GM19372 (cell line): ENCODE measurements at regions not wholly inside any gene's neighbourhood (a gene's known extent, or its start where the extent isn't known, plus 50 kb on each side); places are given as distances from the start of the nearest gene placed in this dataset.
"Not testable (repeated sequence)": the region's sequence is repeated elsewhere in the genome, so short reads cannot be mapped to it uniquely, and the experiment has no call there.

Source experiments
- ATAC-seq: cut with Tn5 transposase; IDR thresholded peaks from one replicate; pipeline ENCODE4 v1.9.1; 2021; ENCODE audit warnings: mild to moderate bottlenecking, low read depth, moderate library complexity; ENCODE audit not compliant: unreplicated experiment

GRCh38 chr2:184041077-184041476 lies 557.3 kb upstream of the ZNF804A start:
- no peak for ATAC-seq

GRCh38 chr2:184041777-184042176 lies 556.6 kb upstream of the ZNF804A start:
- ATAC-seq: no peak

- ATAC-seq: no peak
Measured at GRCh38 chr2:184047536-184047935, 550.8 kb upstream of the ZNF804A start.

- no peak for ATAC-seq
Measured at GRCh38 chr2:184049566-184049965, 548.8 kb upstream of the ZNF804A start.

GRCh38 chr2:184053326-184053725 lies 545.0 kb upstream of the ZNF804A start:
- no peak for ATAC-seq

- not testable (repeated sequence) for ATAC-seq
Measured at GRCh38 chr2:184054419-184054818, 543.9 kb upstream of the ZNF804A start.

GRCh38 chr2:184057910-184058309 lies 540.4 kb upstream of the ZNF804A start:
- ATAC-seq: no peak

- not testable (repeated sequence) for ATAC-seq
Measured at GRCh38 chr2:184060268-184060667, 538.1 kb upstream of the ZNF804A start.

GRCh38 chr2:184067502-184067901 lies 530.8 kb upstream of the ZNF804A start:
- ATAC-seq: no peak

- no peak for ATAC-seq
Measured at GRCh38 chr2:184072470-184072869, 525.9 kb upstream of the ZNF804A start.

- no peak for ATAC-seq
Measured at GRCh38 chr2:184078496-184078895, 519.8 kb upstream of the ZNF804A start.

- no peak for ATAC-seq
Measured at GRCh38 chr2:184091456-184091855, 506.9 kb upstream of the ZNF804A start.

- ATAC-seq: no peak
Measured at GRCh38 chr2:184113696-184114403, 484.5 kb upstream of the ZNF804A start.

- ATAC-seq: no peak
Measured at GRCh38 chr2:184114439-184114838, 483.9 kb upstream of the ZNF804A start.

- ATAC-seq: no peak
Measured at GRCh38 chr2:184119989-184120800, 478.1 kb upstream of the ZNF804A start.

- no peak for ATAC-seq
Measured at GRCh38 chr2:184125867-184126266, 472.5 kb upstream of the ZNF804A start.

- no peak for ATAC-seq
Measured at GRCh38 chr2:184129073-184129472, 469.3 kb upstream of the ZNF804A start.

- no peak for ATAC-seq
Measured at GRCh38 chr2:184137955-184138354, 460.4 kb upstream of the ZNF804A start.

GRCh38 chr2:184141866-184142265 lies 456.5 kb upstream of the ZNF804A start:
- ATAC-seq: no peak

GRCh38 chr2:184154438-184154837 lies 443.9 kb upstream of the ZNF804A start:
- no peak for ATAC-seq

GRCh38 chr2:184155791-184156190 lies 442.5 kb upstream of the ZNF804A start:
- ATAC-seq: no peak

- ATAC-seq: no peak
Measured at GRCh38 chr2:184157141-184157540, 441.2 kb upstream of the ZNF804A start.
